Upper lobe of left lung (tissue), 4 donors: ENCODE measurements at regions not wholly inside any gene's neighbourhood (a gene's known extent, or its start where the extent isn't known, plus 50 kb on each side); places are given as distances from the start of the nearest gene placed in this dataset.

ENCODE experiments used
- POLR2A ChIP-seq, 4 donors: fragments of 450-650 bp; IDR thresholded peaks; one replicate each; pipeline ENCODE4 v1.5.1; 2016 to 2017; ENCODE audit warnings: antibody characterized with exemption in 4 of 4, mild to moderate bottlenecking in 2 of 4
- POLR2AphosphoS5 ChIP-seq, 2 donors: sonication (generic); formaldehyde crosslinking; IDR thresholded peaks; one replicate each; pipeline ENCODE4 v1.5.1; 2017; ENCODE audit warnings: antibody characterized with exemption in 2 of 2
- TF ChIP-seq, protein P1 (sequence below), 6 experiments: fragments of 450-650 bp in 4 of 6; fragments of 200-600 bp in 2 of 6; sonication (generic) in 2 of 6; IDR thresholded peaks; one replicate each; pipeline ENCODE4 v1.5.1; 2016 to 2019; ENCODE audit warnings: antibody characterized with exemption in 6 of 6

GRCh38 chr20:62537649-62538292 is 62.0 kb upstream of the GATA5 start:
- no peak for TF ChIP-seq POLR2AphosphoS5 (IDR thresholded peaks at IDR 0.05)
- TF ChIP-seq, protein P1, sequence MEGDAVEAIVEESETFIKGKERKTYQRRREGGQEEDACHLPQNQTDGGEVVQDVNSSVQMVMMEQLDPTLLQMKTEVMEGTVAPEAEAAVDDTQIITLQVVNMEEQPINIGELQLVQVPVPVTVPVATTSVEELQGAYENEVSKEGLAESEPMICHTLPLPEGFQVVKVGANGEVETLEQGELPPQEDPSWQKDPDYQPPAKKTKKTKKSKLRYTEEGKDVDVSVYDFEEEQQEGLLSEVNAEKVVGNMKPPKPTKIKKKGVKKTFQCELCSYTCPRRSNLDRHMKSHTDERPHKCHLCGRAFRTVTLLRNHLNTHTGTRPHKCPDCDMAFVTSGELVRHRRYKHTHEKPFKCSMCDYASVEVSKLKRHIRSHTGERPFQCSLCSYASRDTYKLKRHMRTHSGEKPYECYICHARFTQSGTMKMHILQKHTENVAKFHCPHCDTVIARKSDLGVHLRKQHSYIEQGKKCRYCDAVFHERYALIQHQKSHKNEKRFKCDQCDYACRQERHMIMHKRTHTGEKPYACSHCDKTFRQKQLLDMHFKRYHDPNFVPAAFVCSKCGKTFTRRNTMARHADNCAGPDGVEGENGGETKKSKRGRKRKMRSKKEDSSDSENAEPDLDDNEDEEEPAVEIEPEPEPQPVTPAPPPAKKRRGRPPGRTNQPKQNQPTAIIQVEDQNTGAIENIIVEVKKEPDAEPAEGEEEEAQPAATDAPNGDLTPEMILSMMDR (IDR thresholded peaks at IDR 0.05) = no peak
- TF ChIP-seq POLR2A (IDR thresholded peaks at IDR 0.05) = no peak
